Activated CD4-positive, alpha-beta T cell treated with anti-CD3 and anti-CD28 coated beads, Interleukin-2, Interleukin-6, amounts not matched to agents 100 ng/mL and 50 ng/mL, durations not matched to agents 16 hours and 8 hours (primary cell): ENCODE measurements at regions not wholly inside any gene's neighbourhood (a gene's known extent, or its start where the extent isn't known, plus 50 kb on each side); places are given as distances from the start of the nearest gene placed in this dataset.

Experiments
- DNase-seq: peaks from one replicate; pipeline ENCODE4 v3.0.0-alpha.2; 2020

- DNase-seq: no peak
Observed at GRCh38 chr1:82515650-82516049, 714.9 kb downstream of the ADGRL2 start.

- no peak for DNase-seq
Observed at GRCh38 chr1:82511441-82511840, 710.7 kb downstream of the ADGRL2 start.

GRCh38 chr1:82510431-82510830 is 709.7 kb downstream of the ADGRL2 start:
- DNase-seq: no peak

GRCh38 chr1:82507011-82507410 is 706.3 kb downstream of the ADGRL2 start:
- DNase-seq: no peak

GRCh38 chr1:82503822-82504221 is 703.1 kb downstream of the ADGRL2 start:
- DNase-seq: no peak

GRCh38 chr1:82499022-82499421 is 698.3 kb downstream of the ADGRL2 start:
- DNase-seq: no peak

GRCh38 chr1:82494117-82494516 is 693.4 kb downstream of the ADGRL2 start:
- no peak for DNase-seq

GRCh38 chr1:82492159-82492558 is 691.4 kb downstream of the ADGRL2 start:
- DNase-seq: no peak

- DNase-seq: no peak
Observed at GRCh38 chr1:82491301-82492048, 690.7 kb downstream of the ADGRL2 start.

- no peak for DNase-seq
Observed at GRCh38 chr1:82487778-82488177, 687.0 kb downstream of the ADGRL2 start.

- no peak for DNase-seq
Observed at GRCh38 chr1:82486969-82487368, 686.2 kb downstream of the ADGRL2 start.

- no peak for DNase-seq
Observed at GRCh38 chr1:82486468-82486867, 685.7 kb downstream of the ADGRL2 start.

GRCh38 chr1:82485591-82486369 is 685.0 kb downstream of the ADGRL2 start:
- DNase-seq: no peak

GRCh38 chr1:82483146-82483545 is 682.4 kb downstream of the ADGRL2 start:
- DNase-seq: no peak

GRCh38 chr1:82478916-82479315 is 678.2 kb downstream of the ADGRL2 start:
- no peak for DNase-seq

- no peak for DNase-seq
Observed at GRCh38 chr1:82472489-82473131, 671.9 kb downstream of the ADGRL2 start.

GRCh38 chr1:82466891-82467290 is 666.2 kb downstream of the ADGRL2 start:
- no peak for DNase-seq

- no peak for DNase-seq
Observed at GRCh38 chr1:82466416-82466815, 665.7 kb downstream of the ADGRL2 start.

GRCh38 chr1:82465024-82465423 is 664.3 kb downstream of the ADGRL2 start:
- no peak for DNase-seq

- no peak for DNase-seq
Observed at GRCh38 chr1:82464362-82465001, 663.7 kb downstream of the ADGRL2 start.

- DNase-seq: no peak
Observed at GRCh38 chr1:82463951-82464350, 663.2 kb downstream of the ADGRL2 start.

GRCh38 chr1:82462366-82462765 is 661.6 kb downstream of the ADGRL2 start:
- no peak for DNase-seq

- DNase-seq: peak; percentile 0
Observed at GRCh38 chr1:82455342-82455741, 654.6 kb downstream of the ADGRL2 start.
